Endothelial cell of umbilical vein (primary cell): ENCODE measurements at regions not wholly inside any gene's neighbourhood (a gene's known extent, or its start where the extent isn't known, plus 50 kb on each side); places are given as distances from the start of the nearest gene placed in this dataset.

ENCODE experiments used
- BruUV-seq: library from RNA; stranded (reverse); fragments of 400-500 nt; replicated peaks from 2 replicates; lab custom pipeline; 2021; lab: Mats Ljungman, UMichigan
- CTCF ChIA-PET: fragments of 300-600, 350-600 bp; sonication (Branson Sonifier 250); formaldehyde crosslinking; loops from one replicate; lab custom pipeline; 2021; ENCODE audit warnings: antibody characterized with exemption, inconsistent platforms; lab: Charles Lee
- POLR2A ChIA-PET: fragments of 300-600, 350-600 bp; sonication (Branson Sonifier 250); formaldehyde crosslinking; loops from one replicate; lab custom pipeline; 2021; ENCODE audit warnings: antibody characterized with exemption, inconsistent platforms; lab: Charles Lee
- DNase-seq: peaks from one replicate; pipeline ENCODE4 v3.0.0-alpha.2; 2011; ENCODE audit warnings: low read depth, low spot score
- FAIRE-seq: peaks from 2 replicates; lab custom pipeline; 2011; peaks lifted over from hg19 to GRCh38; lab: Jason Lieb, UNC
- H2AFZ ChIP-seq: 2 replicates; pipeline ENCODE4 v1.6.0; 2012; ENCODE audit warnings: low read depth, low read length, control low read depth, inconsistent platforms
- H3K27ac ChIP-seq: 2 replicates; pipeline ENCODE4 v1.5.1; 2011; ENCODE audit warnings: low read depth, mild to moderate bottlenecking, control low read depth, low read length, moderate library complexity; ENCODE audit not compliant: insufficient read depth
- H3K27me3 ChIP-seq, 2 experiments: 2 replicates each; pipeline versions ENCODE4 v1.6.0 to v1.6.1; 2011; ENCODE audit warnings: low read length in 2 of 2, mixed read lengths in 1 of 2; ENCODE audit not compliant: control insufficient read depth in 2 of 2, insufficient read depth in 2 of 2
- H3K36me3 ChIP-seq, 2 experiments: 2 replicates in 1 of 2; 3 replicates in 1 of 2; pipeline ENCODE4 v1.5.1; 2011; ENCODE audit warnings: low read length in 2 of 2, mild to moderate bottlenecking in 1 of 2, moderate library complexity in 1 of 2; ENCODE audit not compliant: control insufficient read depth in 2 of 2, insufficient read depth in 2 of 2; ENCODE audit errors: extremely low read depth in 1 of 2
- H3K4me1 ChIP-seq: 3 replicates; pipeline ENCODE4 v1.5.1; 2011; ENCODE audit warnings: mild to moderate bottlenecking, low read length; ENCODE audit not compliant: control insufficient read depth, insufficient read depth; ENCODE audit errors: extremely low read depth
- H3K4me2 ChIP-seq: 2 replicates; pipeline ENCODE4 v1.6.1; 2011; ENCODE audit warnings: low read length, control low read depth, mixed read lengths; ENCODE audit not compliant: insufficient read depth
- H3K4me3 ChIP-seq, 3 experiments: fragments of 200-600 bp in 1 of 3; sonication (generic), shearing (Covaris generic) in 1 of 3; replicated peaks in 1 of 3; 2 replicates each; pipeline ENCODE4 v1.5.1; 2011 to 2016; ENCODE audit warnings: control low read depth in 3 of 3, low read length in 3 of 3, mild to moderate bottlenecking in 2 of 3, inconsistent platforms in 1 of 3, low read depth in 1 of 3, moderate library complexity in 1 of 3; ENCODE audit not compliant: insufficient read depth in 1 of 3
- H3K79me2 ChIP-seq: 2 replicates; pipeline ENCODE4 v1.6.0; 2012; ENCODE audit warnings: low read length, inconsistent platforms; ENCODE audit not compliant: control insufficient read depth, insufficient read depth
- H3K9ac ChIP-seq: replicated peaks from 2 replicates; pipeline ENCODE3; 2011; ENCODE audit warnings: low read length, control low read depth; ENCODE audit not compliant: insufficient read depth; ENCODE audit errors: extremely low read depth
- H3K9me1 ChIP-seq: replicated peaks from 3 replicates; pipeline ENCODE4 v1.6.0; 2011; ENCODE audit warnings: mild to moderate bottlenecking, low read length; ENCODE audit not compliant: control insufficient read depth, insufficient read depth; ENCODE audit errors: extremely low read depth
- H3K9me3 ChIP-seq: replicated peaks from 2 replicates; pipeline ENCODE4 v1.5.1; 2012; ENCODE audit warnings: low read length, inconsistent platforms; ENCODE audit not compliant: control insufficient read depth, insufficient read depth
- H4K20me1 ChIP-seq: replicated peaks from 2 replicates; pipeline ENCODE3; 2011; ENCODE audit warnings: mild to moderate bottlenecking, low read length; ENCODE audit not compliant: control insufficient read depth, insufficient read depth; ENCODE audit errors: extremely low read depth
- CTCF ChIP-seq, 2 donors: IDR thresholded peaks; 1 replicate in 1 of 2; 2 replicates in 1 of 2; pipeline ENCODE4 v1.5.1; 2011; ENCODE audit warnings: low read length in 2 of 2, mild to moderate bottlenecking in 2 of 2, moderate library complexity in 2 of 2, control low read depth in 1 of 2, inconsistent platforms in 1 of 2, low read depth in 1 of 2; ENCODE audit not compliant: insufficient read depth in 1 of 2; ENCODE audit errors: extremely low read depth in 1 of 2
- EZH2 ChIP-seq: IDR thresholded peaks from 2 replicates; pipeline ENCODE4 v1.6.1; 2012; ENCODE audit warnings: borderline replicate concordance, low read depth, mild to moderate bottlenecking, moderate library complexity, low read length, inconsistent platforms; ENCODE audit not compliant: severe bottlenecking
- FOS ChIP-seq: IDR thresholded peaks from 2 replicates; pipeline ENCODE4 v1.6.1; 2011; ENCODE audit warnings: mild to moderate bottlenecking, low read length, moderate library complexity, borderline replicate concordance; ENCODE audit not compliant: insufficient read depth
- GATA2 ChIP-seq: IDR thresholded peaks from 2 replicates; pipeline ENCODE4 v1.7.0; 2011; ENCODE audit warnings: low read depth, mild to moderate bottlenecking, moderate library complexity, mixed read lengths, low read length; ENCODE audit not compliant: insufficient read length, insufficient read depth
- POLR2AphosphoS5 ChIP-seq: IDR thresholded peaks from 2 replicates; pipeline ENCODE4 v1.6.1; 2012; ENCODE audit warnings: low read depth, mild to moderate bottlenecking, control low read depth, low read length, moderate library complexity; ENCODE audit not compliant: insufficient read depth
- dilution Hi-C: fragments of 300-500 bp; cut with MboI; formaldehyde crosslinking; loops from one replicate; pipeline ENCODE4 v1.15.0; 2019; ENCODE audit warnings: low sequenced_read_pairs; ENCODE audit not compliant: extremely low pct_ligation_motif_present
- intact Hi-C: fragments of 100-400 bp; cut with micrococcal nuclease; formaldehyde crosslinking; loops from one replicate; pipeline ENCODE4 v1.10.0; 2022

GRCh38 chr1:78836726-78837125 is 169.8 kb downstream of the ADGRL4 start:
- intact Hi-C loops = loop anchor here (5.0 to 10.0 kb wide), 3 partner anchors 122 to 1646 kb away; no protein-coding TSS in a partner anchor
- Histone ChIP-seq H3K9me1 (no peaks in the 10 kb centered on the region), H3K9ac (no peak overlapping the region), H3K4me3 (no peak overlapping the region), H2AFZ (peak overlapping the region; percentile 80), H3K27ac (no peak overlapping the region), H3K27me3 (no peaks in the 10 kb centered on the region), H3K36me3 (no peaks in the 10 kb centered on the region), H4K20me1 (no peaks in the 10 kb centered on the region), H3K79me2 (no peaks in the 10 kb centered on the region), H3K9me3 (no peaks in the 10 kb centered on the region), H3K4me1 (peaks cover 26% of the 10 kb centered on the region), H3K4me2 (peak overlapping the region; percentile 51)
- DNase-seq = peak; percentile 13
- ChIA-PET POLR2A (no interaction called here), CTCF (interaction anchor here (0.9 to 2.1 kb wide), 4 partner anchors 148 to 364 kb away, joined by 3 to 9 read pairs (median 3); no protein-coding TSS in a partner anchor)
- dilution Hi-C loops = no loop called here
- TF ChIP-seq EZH2 (no peak), POLR2AphosphoS5 (no peak), FOS (no peak)
- FAIRE-seq = no peak
- BruUV-seq = no TSS peak

GRCh38 chr1:78839704-78840277 is 166.7 kb downstream of the ADGRL4 start:
- H3K9me1 ChIP-seq = no peaks in the 10 kb centered on the region
- no peak overlapping the region for H2AFZ ChIP-seq
- H3K9me3 ChIP-seq = no peaks in the 10 kb centered on the region
- ChIA-PET CTCF (interaction anchor here (0.6 to 3.4 kb wide), 56 partner anchors 12 to 1378 kb away, joined by 3 to 186 read pairs (median 4); partner anchors contain the start of gene IFI44L), POLR2A (no interaction called here)
- peak; percentile 38 to 42 for TF ChIP-seq CTCF (IDR thresholded peaks at IDR 0.05; ENCODE audit: extremely low read depth in 1 of 2, insufficient read depth in 1 of 2, low read depth in 1 of 2, low read length in 2 of 2)
- no peak for TF ChIP-seq GATA2
- H3K4me1 ChIP-seq = peaks cover 2% of the 10 kb centered on the region
- H3K27me3 ChIP-seq = no peaks in the 10 kb centered on the region
- H3K79me2 ChIP-seq = no peaks in the 10 kb centered on the region
- FAIRE-seq (no peak), DNase-seq (peak; percentile 69)
- H3K4me3 ChIP-seq = no peak overlapping the region
- intact Hi-C loops = loop anchor here (1.0 to 10.0 kb wide), 7 partner anchors 125 to 1643 kb away; partner anchors contain the start of gene ADGRL4
- no peaks in the 10 kb centered on the region for H3K36me3 ChIP-seq
- no peak overlapping the region for H3K27ac ChIP-seq
- H3K9ac ChIP-seq = no peak overlapping the region
- H3K4me2 ChIP-seq = no peak overlapping the region
- dilution Hi-C loops = no loop called here
- no peaks in the 10 kb centered on the region for H4K20me1 ChIP-seq
- no TSS peak for BruUV-seq
